Trophoblast cell (in vitro differentiated cells and primary cell): ENCODE measurements at regions not wholly inside any gene's neighbourhood (a gene's known extent, or its start where the extent isn't known, plus 50 kb on each side); places are given as distances from the start of the nearest gene placed in this dataset.
"Not testable (repeated sequence)": the region's sequence is repeated elsewhere in the genome, so short reads cannot be mapped to it uniquely, and the experiment has no call there.

Source experiments
- DNase-seq, 2 donors: peaks; one replicate each; pipeline ENCODE4 v3.0.0-alpha.2; 2016
- H2AFZ ChIP-seq: 2 replicates; pipeline ENCODE4 v1.6.1; 2013; ENCODE audit warnings: low read length, moderate library complexity, mild to moderate bottlenecking; ENCODE audit not compliant: insufficient read depth, poor library complexity
- H2AK5ac ChIP-seq: 2 replicates; pipeline ENCODE4 v1.6.1; 2013; ENCODE audit warnings: mild to moderate bottlenecking, low read length
- H2BK120ac ChIP-seq: 2 replicates; pipeline ENCODE4 v1.6.1; 2013; ENCODE audit warnings: low read length, mild to moderate bottlenecking, moderate library complexity; ENCODE audit not compliant: insufficient read depth, poor library complexity
- H2BK12ac ChIP-seq: 2 replicates; pipeline ENCODE4 v1.6.1; 2013; ENCODE audit warnings: mild to moderate bottlenecking, low read length, moderate library complexity
- H2BK5ac ChIP-seq: 2 replicates; pipeline ENCODE4 v1.6.1; 2013; ENCODE audit warnings: low read length, low read depth, moderate library complexity, mild to moderate bottlenecking; ENCODE audit not compliant: poor library complexity
- H3K14ac ChIP-seq: 2 replicates; pipeline ENCODE4 v1.6.1; 2013; ENCODE audit warnings: mild to moderate bottlenecking, low read length
- H3K18ac ChIP-seq: 2 replicates; pipeline ENCODE4 v1.6.1; 2013; ENCODE audit warnings: mild to moderate bottlenecking, low read length
- H3K23ac ChIP-seq: 2 replicates; pipeline ENCODE4 v1.6.1; 2013; ENCODE audit warnings: low read length
- H3K27ac ChIP-seq: 2 replicates; pipeline ENCODE4 v1.5.1; 2013; ENCODE audit warnings: low read depth, mild to moderate bottlenecking, inconsistent platforms, low read length, moderate library complexity
- H3K27me3 ChIP-seq: 2 replicates; pipeline ENCODE4 v1.6.1; 2013; ENCODE audit warnings: inconsistent platforms, mild to moderate bottlenecking, low read length, moderate library complexity; ENCODE audit not compliant: insufficient read depth
- H3K36me3 ChIP-seq, 2 experiments: 1 replicate in 1 of 2; 2 replicates in 1 of 2; pipeline ENCODE4 v1.6.1; 2013; ENCODE audit warnings: low read length in 2 of 2, mild to moderate bottlenecking in 2 of 2, moderate library complexity in 1 of 2; ENCODE audit not compliant: insufficient read depth in 2 of 2, control insufficient read depth in 1 of 2
- H3K4ac ChIP-seq: 2 replicates; pipeline ENCODE4 v1.6.1; 2013; ENCODE audit warnings: low read depth, mild to moderate bottlenecking, low read length, moderate library complexity
- H3K4me1 ChIP-seq, 2 experiments: 1 replicate in 1 of 2; 2 replicates in 1 of 2; pipeline ENCODE4 v1.6.1; 2013; ENCODE audit warnings: low read length in 2 of 2, mild to moderate bottlenecking in 2 of 2, moderate library complexity in 1 of 2; ENCODE audit not compliant: insufficient read depth in 2 of 2, control insufficient read depth in 1 of 2
- H3K4me2 ChIP-seq: 2 replicates; pipeline ENCODE4 v1.6.1; 2013; ENCODE audit warnings: inconsistent platforms, mild to moderate bottlenecking, low read length, moderate library complexity
- H3K4me3 ChIP-seq: 2 replicates; pipeline ENCODE4 v1.5.1; 2013; ENCODE audit warnings: mild to moderate bottlenecking, low read depth, low read length, inconsistent platforms
- H3K79me1 ChIP-seq: one replicate; pipeline ENCODE4 v1.6.1; 2013; ENCODE audit warnings: low read length
- H3K79me2 ChIP-seq: 2 replicates; pipeline ENCODE4 v1.6.1; 2013; ENCODE audit warnings: low read length, mild to moderate bottlenecking; ENCODE audit not compliant: control insufficient read depth, insufficient read depth, poor library complexity
- H3K9ac ChIP-seq: 2 replicates; pipeline ENCODE4 v1.6.1; 2013; ENCODE audit warnings: mild to moderate bottlenecking, low read length
- H3K9me3 ChIP-seq: 2 replicates; pipeline ENCODE4 v1.6.1; 2013; ENCODE audit warnings: low read depth, mild to moderate bottlenecking, control low read depth, inconsistent platforms, low read length; ENCODE audit not compliant: insufficient read depth
- H4K12ac ChIP-seq: 2 replicates; pipeline ENCODE4 v1.6.1; 2013; ENCODE audit warnings: low read depth, mild to moderate bottlenecking, low read length, moderate library complexity
- H4K8ac ChIP-seq: 2 replicates; pipeline ENCODE4 v1.6.1; 2013; ENCODE audit warnings: low read depth, mild to moderate bottlenecking, low read length, moderate library complexity
- H4K91ac ChIP-seq: one replicate; pipeline ENCODE4 v1.6.1; 2013; ENCODE audit warnings: low read depth, mild to moderate bottlenecking, low read length, moderate library complexity
- WGBS: extraction: QIAGEN DNeasy Blood & Tissue Kit; methylation state at CpG from one replicate; pipeline ENCODE4 v1.1.7; 2013; ENCODE audit warnings: missing lambda C conversion rate; ENCODE audit not compliant: insufficient read length, insufficient coverage; ENCODE audit errors: extremely low coverage; 5-methylcytosine and 5-hydroxymethylcytosine counted together

GRCh38 chr7:29649876-29650275 lies 86.2 kb downstream of the PRR15 start:
- no peak overlapping the region for H2BK12ac ChIP-seq
- WGBS, result no CpG with 5 or more reads among the region's 21 CpGs
- H2AK5ac ChIP-seq, result no peak overlapping the region
- DNase-seq, result no peak
- no peak overlapping the region for H4K91ac ChIP-seq
- no peak overlapping the region for H3K18ac ChIP-seq
- H2BK5ac ChIP-seq, result no peak overlapping the region
- H2AFZ ChIP-seq, result no peak overlapping the region
- H2BK120ac ChIP-seq, result no peak overlapping the region
- H3K27me3 ChIP-seq, result no peaks in the 10 kb centered on the region
- no peak overlapping the region for H4K12ac ChIP-seq
- peaks cover 3 to 4% of the 10 kb centered on the region in 2 experiments for H3K4me1 ChIP-seq
- no peak overlapping the region for H3K27ac ChIP-seq
- H3K4ac ChIP-seq, result no peak overlapping the region
- no peak overlapping the region for H3K14ac ChIP-seq
- H3K4me3 ChIP-seq, result no peak overlapping the region
- H3K9ac ChIP-seq, result no peak overlapping the region
- no peak overlapping the region for H4K8ac ChIP-seq
- no peaks in the 10 kb centered on the region for H3K9me3 ChIP-seq
- H3K4me2 ChIP-seq, result no peak overlapping the region
- no peaks in the 10 kb centered on the region for H3K79me2 ChIP-seq
- no peak overlapping the region for H3K23ac ChIP-seq
- H3K36me3 ChIP-seq, result peaks cover 2% of the 10 kb centered on the region in 2 experiments
- no peaks in the 10 kb centered on the region for H3K79me1 ChIP-seq

- H2BK120ac ChIP-seq, result no peak overlapping the region
- H3K79me2 ChIP-seq, result no peaks in the 10 kb centered on the region
- peaks cover 2% of the 10 kb centered on the region in 2 experiments for H3K36me3 ChIP-seq
- no peak overlapping the region for H2AFZ ChIP-seq
- no peak overlapping the region for H2BK12ac ChIP-seq
- H3K9me3 ChIP-seq, result no peaks in the 10 kb centered on the region
- H3K4me1 ChIP-seq, result peaks cover 3 to 4% of the 10 kb centered on the region in 2 experiments
- H2AK5ac ChIP-seq, result no peak overlapping the region
- H3K14ac ChIP-seq, result no peak overlapping the region
- no peak overlapping the region for H4K8ac ChIP-seq
- no CpG with 5 or more reads among the region's 2 CpGs for WGBS
- no peak overlapping the region for H3K23ac ChIP-seq
- no peak overlapping the region for H3K4me2 ChIP-seq
- no peak overlapping the region for H3K4me3 ChIP-seq
- H3K18ac ChIP-seq, result no peak overlapping the region
- H3K27ac ChIP-seq, result no peak overlapping the region
- H3K9ac ChIP-seq, result no peak overlapping the region
- H3K79me1 ChIP-seq, result no peaks in the 10 kb centered on the region
- no peak overlapping the region for H3K4ac ChIP-seq
- no peak for DNase-seq
- no peak overlapping the region for H4K12ac ChIP-seq
- H3K27me3 ChIP-seq, result no peaks in the 10 kb centered on the region
- H4K91ac ChIP-seq, result no peak overlapping the region
- no peak overlapping the region for H2BK5ac ChIP-seq
Observed at GRCh38 chr7:29651477-29651876, 87.8 kb downstream of the PRR15 start.

- H3K9me3 ChIP-seq, result no peaks in the 10 kb centered on the region
- no peaks in the 10 kb centered on the region for H3K79me1 ChIP-seq
- H2AK5ac ChIP-seq, result no peak overlapping the region
- H3K27ac ChIP-seq, result no peak overlapping the region
- no peak overlapping the region for H3K4ac ChIP-seq
- H3K23ac ChIP-seq, result no peak overlapping the region
- H3K4me3 ChIP-seq, result no peak overlapping the region
- H3K14ac ChIP-seq, result no peak overlapping the region
- H3K4me2 ChIP-seq, result no peak overlapping the region
- H2BK5ac ChIP-seq, result no peak overlapping the region
- no peaks in the 10 kb centered on the region for H3K4me1 ChIP-seq
- no peak overlapping the region for H4K12ac ChIP-seq
- H3K36me3 ChIP-seq, result peaks cover 2% of the 10 kb centered on the region in 2 experiments
- no peak overlapping the region for H4K91ac ChIP-seq
- no peaks in the 10 kb centered on the region for H3K27me3 ChIP-seq
- H2BK12ac ChIP-seq, result no peak overlapping the region
- H3K79me2 ChIP-seq, result no peaks in the 10 kb centered on the region
- H2AFZ ChIP-seq, result no peak overlapping the region
- DNase-seq, result peak in 1 of 2 donors; percentile 66
- H3K18ac ChIP-seq, result no peak overlapping the region
- no peak overlapping the region for H2BK120ac ChIP-seq
- WGBS, result no CpG with 5 or more reads among the region's 2 CpGs
- no peak overlapping the region for H3K9ac ChIP-seq
- H4K8ac ChIP-seq, result no peak overlapping the region
Observed at GRCh38 chr7:29652556-29652955, 88.9 kb downstream of the PRR15 start.

- H2AK5ac ChIP-seq, H3K27me3 ChIP-seq, H3K14ac ChIP-seq, H3K4ac ChIP-seq, H2AFZ ChIP-seq, H3K4me1 ChIP-seq, H2BK12ac ChIP-seq, H4K91ac ChIP-seq, H2BK120ac ChIP-seq, H2BK5ac ChIP-seq, H3K4me2 ChIP-seq, H3K36me3 ChIP-seq, H4K12ac ChIP-seq, H3K18ac ChIP-seq, H3K79me1 ChIP-seq, H3K23ac ChIP-seq, H3K9me3 ChIP-seq, H3K27ac ChIP-seq, H3K79me2 ChIP-seq, H3K4me3 ChIP-seq, H3K9ac ChIP-seq, H4K8ac ChIP-seq: not testable (repeated sequence)
- WGBS, result no CpG with 5 or more reads among the region's 4 CpGs
- peak in 1 of 2 donors; percentile 43 for DNase-seq
Observed at GRCh38 chr7:29654340-29654739, 90.7 kb downstream of the PRR15 start.
